ENCODE measurements at regions not wholly inside any gene's neighbourhood (a gene's known extent, or its start where the extent isn't known, plus 50 kb on each side); places are given as distances from the start of the nearest gene placed in this dataset.

GRCh38 chr6:170114187-170114945 is 176.5 kb downstream of the DLL1 start:
- DNase-seq (ENCODE audit: low read depth), result no peak

GRCh38 chr6:170113141-170113540 is 177.7 kb downstream of the DLL1 start:
- no peak for DNase-seq (ENCODE audit: low read depth)

- no peak for DNase-seq (ENCODE audit: low read depth)
Observed at GRCh38 chr6:170112583-170112860, 178.4 kb downstream of the DLL1 start.

- no peak for DNase-seq (ENCODE audit: low read depth)
Observed at GRCh38 chr6:170111816-170112582, 178.9 kb downstream of the DLL1 start.

GRCh38 chr6:170111141-170111664 is 179.7 kb downstream of the DLL1 start:
- DNase-seq (ENCODE audit: low read depth), result no peak

- DNase-seq (ENCODE audit: low read depth), result no peak
Observed at GRCh38 chr6:170110201-170111140, 180.4 kb downstream of the DLL1 start.

GRCh38 chr6:170108890-170109587 is 181.8 kb downstream of the DLL1 start:
- DNase-seq (ENCODE audit: low read depth), result no peak

- no peak for DNase-seq (ENCODE audit: low read depth)
Observed at GRCh38 chr6:170108456-170108855, 182.4 kb downstream of the DLL1 start.

- DNase-seq (ENCODE audit: low read depth), result no peak
Observed at GRCh38 chr6:170107606-170108222, 183.2 kb downstream of the DLL1 start.

GRCh38 chr6:170106906-170107525 is 183.9 kb downstream of the DLL1 start:
- no peak for DNase-seq (ENCODE audit: low read depth)

- no peak for DNase-seq (ENCODE audit: low read depth)
Observed at GRCh38 chr6:170102582-170103481, 188.0 kb downstream of the DLL1 start.

GRCh38 chr6:170102038-170102437 is 188.8 kb downstream of the DLL1 start:
- no peak for DNase-seq (ENCODE audit: low read depth)

- no peak for DNase-seq (ENCODE audit: low read depth)
Observed at GRCh38 chr6:170101281-170102035, 189.4 kb downstream of the DLL1 start.

GRCh38 chr6:170100046-170100445 is 190.8 kb downstream of the DLL1 start:
- no peak for DNase-seq (ENCODE audit: low read depth)

GRCh38 chr6:170099387-170099786 is 191.5 kb downstream of the DLL1 start:
- DNase-seq (ENCODE audit: low read depth), result no peak

- DNase-seq (ENCODE audit: low read depth), result no peak
Observed at GRCh38 chr6:170098428-170099170, 192.3 kb downstream of the DLL1 start.

- DNase-seq (ENCODE audit: low read depth), result no peak
Observed at GRCh38 chr6:170097505-170098427, 193.1 kb downstream of the DLL1 start.

Data from stimulated activated CD8-positive, alpha-beta memory T cell treated with anti-CD3 and anti-CD28 coated beads, Interleukin-4, amount 100 ng/mL, for 24 hours (primary cell).